ENCODE measurements at regions not wholly inside any gene's neighbourhood (a gene's known extent, or its start where the extent isn't known, plus 50 kb on each side); places are given as distances from the start of the nearest gene placed in this dataset.

- DNase-seq (ENCODE audit: extremely low spot score): no peak
- ChIA-PET POLR2A (no interaction called here), CTCF (no interaction called here)
- no peak for TF ChIP-seq CTCF (IDR thresholded peaks at IDR 0.05; ENCODE audit: control extremely low read depth, extremely low read depth, low read depth, missing control alignments)
Measured at GRCh38 chr20:60525397-60525796, 567.2 kb downstream of the CDH26 start.

- no peak for DNase-seq (ENCODE audit: extremely low spot score)
- CTCF ChIA-PET: no interaction called here
- POLR2A ChIA-PET: no interaction called here
- TF ChIP-seq CTCF (IDR thresholded peaks at IDR 0.05; ENCODE audit: control extremely low read depth, extremely low read depth, low read depth, missing control alignments): no peak
Measured at GRCh38 chr20:60527656-60528055, 569.4 kb downstream of the CDH26 start.

- POLR2A ChIA-PET: no interaction called here
- DNase-seq (ENCODE audit: extremely low spot score): no peak
- TF ChIP-seq CTCF (IDR thresholded peaks at IDR 0.05; ENCODE audit: control extremely low read depth, extremely low read depth, low read depth, missing control alignments): no peak
- CTCF ChIA-PET: no interaction called here
Measured at GRCh38 chr20:60528141-60528540, 569.9 kb downstream of the CDH26 start.

- no peak for TF ChIP-seq CTCF (IDR thresholded peaks at IDR 0.05; ENCODE audit: control extremely low read depth, extremely low read depth, low read depth, missing control alignments)
- POLR2A ChIA-PET: no interaction called here
- CTCF ChIA-PET: no interaction called here
- no peak for DNase-seq (ENCODE audit: extremely low spot score)
Measured at GRCh38 chr20:60529149-60529548, 570.9 kb downstream of the CDH26 start.

- no peak for TF ChIP-seq CTCF (IDR thresholded peaks at IDR 0.05; ENCODE audit: control extremely low read depth, extremely low read depth, low read depth, missing control alignments)
- ChIA-PET CTCF (no interaction called here), POLR2A (no interaction called here)
- DNase-seq (ENCODE audit: extremely low spot score): no peak
Measured at GRCh38 chr20:60535211-60535610, 577.0 kb downstream of the CDH26 start.

- CTCF ChIA-PET: no interaction called here
- POLR2A ChIA-PET: no interaction called here
- no peak for TF ChIP-seq CTCF (IDR thresholded peaks at IDR 0.05; ENCODE audit: control extremely low read depth, extremely low read depth, low read depth, missing control alignments)
- no peak for DNase-seq (ENCODE audit: extremely low spot score)
Measured at GRCh38 chr20:60540591-60540990, 582.4 kb downstream of the CDH26 start.

- ChIA-PET POLR2A (no interaction called here), CTCF (no interaction called here)
- no peak for DNase-seq (ENCODE audit: extremely low spot score)
- TF ChIP-seq CTCF (IDR thresholded peaks at IDR 0.05; ENCODE audit: control extremely low read depth, extremely low read depth, low read depth, missing control alignments): no peak
Measured at GRCh38 chr20:60541991-60542390, 583.8 kb downstream of the CDH26 start.
